Calu3 (cell line): ENCODE measurements at regions not wholly inside any gene's neighbourhood (a gene's known extent, or its start where the extent isn't known, plus 50 kb on each side); places are given as distances from the start of the nearest gene placed in this dataset.

ENCODE experiments used
- BruUV-seq: library from RNA; stranded (reverse); fragments of 400-500 nt; replicated peaks from 2 replicates; lab custom pipeline; 2021; lab: Mats Ljungman, UMichigan
- CTCF ChIA-PET: fragments of 300-600 bp; sonication (Branson Sonifier 250); formaldehyde crosslinking; loops from one replicate; lab custom pipeline; 2022; ENCODE audit warnings: antibody characterized with exemption; lab: Charles Lee
- DNase-seq: peaks from one replicate; pipeline ENCODE4 v3.0.0; 2022
- H3K27ac Mint-ChIP-seq: one replicate; pipeline ENCODE4 v1.8.0; 2022; ENCODE audit warnings: mixed read lengths; ENCODE audit not compliant: unreplicated experiment
- H3K27me3 Mint-ChIP-seq: one replicate; pipeline ENCODE4 v1.8.0; 2022; ENCODE audit warnings: mixed read lengths; ENCODE audit not compliant: unreplicated experiment
- H3K36me3 Mint-ChIP-seq: one replicate; pipeline ENCODE4 v1.8.0; 2022; ENCODE audit warnings: mild to moderate bottlenecking, moderate library complexity, mixed read lengths; ENCODE audit not compliant: insufficient read depth, unreplicated experiment
- H3K4me1 Mint-ChIP-seq: one replicate; pipeline ENCODE4 v1.8.0; 2022; ENCODE audit warnings: mild to moderate bottlenecking, low read depth, mixed read lengths; ENCODE audit not compliant: unreplicated experiment
- H3K4me3 Mint-ChIP-seq: one replicate; pipeline ENCODE4 v1.8.0; 2022; ENCODE audit warnings: mild to moderate bottlenecking, low read depth, moderate library complexity, mixed read lengths; ENCODE audit not compliant: unreplicated experiment
- H3K9me3 Mint-ChIP-seq: one replicate; pipeline ENCODE4 v1.8.0; 2022; ENCODE audit warnings: low read depth, mixed read lengths; ENCODE audit not compliant: unreplicated experiment
- intact Hi-C: fragments of 100-400 bp; cut with micrococcal nuclease; formaldehyde crosslinking; loops from one replicate; pipeline ENCODE4 v1.10.0; 2022; ENCODE audit not compliant: unreplicated experiment
- TF ChIP-seq, protein P1 (sequence below): fragments of 200-600 bp; IDR thresholded peaks from one replicate; pipeline ENCODE4 v1.8.0; 2022; ENCODE audit warnings: antibody characterized with exemption; ENCODE audit not compliant: unreplicated experiment

DNA sequence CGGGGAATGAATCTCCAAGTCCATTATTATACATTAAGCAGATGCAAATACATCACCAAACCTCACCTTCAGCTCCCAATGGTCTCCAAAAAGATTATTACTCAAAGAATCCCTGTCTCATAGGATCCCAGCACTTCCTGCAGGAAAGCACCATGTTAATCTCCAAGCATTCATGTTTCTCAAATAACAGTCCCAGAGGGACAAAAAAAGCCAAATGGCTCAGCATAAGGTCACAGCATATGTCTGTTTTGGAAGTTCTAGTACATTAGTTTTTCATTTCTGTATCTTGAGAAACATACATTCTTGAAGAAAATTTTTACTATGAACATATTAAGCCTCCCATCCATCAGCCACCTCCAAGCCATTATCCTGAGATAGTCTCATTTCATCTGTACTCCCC lies 103.3 kb downstream of the METTL4 start:
- Mint-ChIP-seq H3K36me3 (no peaks in the 10 kb centered on the region), H3K4me3 (no peak overlapping the region), H3K9me3 (no peaks in the 10 kb centered on the region), H3K27me3 (no peaks in the 10 kb centered on the region), H3K27ac (no peak overlapping the region), H3K4me1 (no peaks in the 10 kb centered on the region)
- intact Hi-C loops, result no loop called here
- DNase-seq, result no peak
- CTCF ChIA-PET, result no interaction called here
- TF ChIP-seq, protein P1, sequence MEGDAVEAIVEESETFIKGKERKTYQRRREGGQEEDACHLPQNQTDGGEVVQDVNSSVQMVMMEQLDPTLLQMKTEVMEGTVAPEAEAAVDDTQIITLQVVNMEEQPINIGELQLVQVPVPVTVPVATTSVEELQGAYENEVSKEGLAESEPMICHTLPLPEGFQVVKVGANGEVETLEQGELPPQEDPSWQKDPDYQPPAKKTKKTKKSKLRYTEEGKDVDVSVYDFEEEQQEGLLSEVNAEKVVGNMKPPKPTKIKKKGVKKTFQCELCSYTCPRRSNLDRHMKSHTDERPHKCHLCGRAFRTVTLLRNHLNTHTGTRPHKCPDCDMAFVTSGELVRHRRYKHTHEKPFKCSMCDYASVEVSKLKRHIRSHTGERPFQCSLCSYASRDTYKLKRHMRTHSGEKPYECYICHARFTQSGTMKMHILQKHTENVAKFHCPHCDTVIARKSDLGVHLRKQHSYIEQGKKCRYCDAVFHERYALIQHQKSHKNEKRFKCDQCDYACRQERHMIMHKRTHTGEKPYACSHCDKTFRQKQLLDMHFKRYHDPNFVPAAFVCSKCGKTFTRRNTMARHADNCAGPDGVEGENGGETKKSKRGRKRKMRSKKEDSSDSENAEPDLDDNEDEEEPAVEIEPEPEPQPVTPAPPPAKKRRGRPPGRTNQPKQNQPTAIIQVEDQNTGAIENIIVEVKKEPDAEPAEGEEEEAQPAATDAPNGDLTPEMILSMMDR, result no peak
- no TSS peak for BruUV-seq

- no peaks in the 10 kb centered on the region for H3K9me3 Mint-ChIP-seq
- no peaks in the 10 kb centered on the region for H3K36me3 Mint-ChIP-seq
- H3K4me3 Mint-ChIP-seq, result no peak overlapping the region
- H3K27ac Mint-ChIP-seq, result no peak overlapping the region
- CTCF ChIA-PET, result no interaction called here
- no peaks in the 10 kb centered on the region for H3K27me3 Mint-ChIP-seq
- DNase-seq, result no peak
- intact Hi-C loops, result no loop called here
- TF ChIP-seq, protein P1, result no peak
- no peaks in the 10 kb centered on the region for H3K4me1 Mint-ChIP-seq
- BruUV-seq, result no TSS peak
Observed at GRCh38 chr18:2471523-2471922, 99.8 kb downstream of the METTL4 start.

DNA sequence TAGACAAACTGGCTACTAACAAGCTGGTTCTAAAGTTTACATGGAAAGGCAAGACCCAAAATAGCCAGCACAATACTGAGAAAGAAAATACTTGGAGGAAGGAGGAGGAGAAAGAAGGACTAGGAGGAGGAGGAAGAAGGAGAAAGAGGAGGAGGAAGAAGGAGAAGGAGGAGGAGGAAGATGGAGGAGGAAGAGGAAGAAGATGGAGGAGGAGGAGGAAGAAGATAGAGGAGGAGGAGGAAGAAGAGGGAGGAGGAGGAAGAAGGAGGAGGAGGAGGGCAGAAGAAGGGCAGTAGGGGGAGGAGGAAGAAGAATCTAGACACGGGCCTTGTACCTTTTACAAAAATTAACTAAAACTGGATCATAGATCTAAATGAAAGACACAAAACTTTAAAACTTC lies 92.6 kb downstream of the METTL4 start:
- no peak overlapping the region for H3K27ac Mint-ChIP-seq
- H3K36me3 Mint-ChIP-seq, result no peaks in the 10 kb centered on the region
- TF ChIP-seq, protein P1, result no peak
- no peaks in the 10 kb centered on the region for H3K4me1 Mint-ChIP-seq
- DNase-seq, result no peak
- intact Hi-C loops, result no loop called here
- H3K9me3 Mint-ChIP-seq, result peaks cover 2% of the 10 kb centered on the region
- BruUV-seq, result no TSS peak
- no peak overlapping the region for H3K4me3 Mint-ChIP-seq
- CTCF ChIA-PET, result no interaction called here
- H3K27me3 Mint-ChIP-seq, result no peaks in the 10 kb centered on the region

DNA sequence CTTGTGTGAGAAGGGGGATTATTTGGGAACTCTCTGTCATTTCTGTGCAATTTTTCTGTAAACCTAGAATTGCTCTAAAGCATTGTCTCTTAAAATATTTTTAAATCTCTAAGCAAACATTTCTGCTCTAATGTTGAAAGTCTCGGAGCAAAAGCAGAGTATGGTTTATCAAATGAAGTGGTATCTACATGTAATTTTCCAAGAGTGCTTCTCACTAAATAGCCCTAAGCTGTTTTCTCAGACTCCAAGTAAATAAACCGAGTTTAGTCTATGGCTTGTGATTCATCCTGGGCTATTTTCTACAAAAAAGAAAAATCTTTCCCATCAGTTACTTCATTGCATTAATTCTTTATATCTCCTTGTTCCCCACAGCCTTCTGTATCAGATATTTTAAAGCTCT lies 90.8 kb downstream of the METTL4 start:
- no peak overlapping the region for H3K4me3 Mint-ChIP-seq
- TF ChIP-seq, protein P1, result no peak
- H3K9me3 Mint-ChIP-seq, result peaks cover 2% of the 10 kb centered on the region
- BruUV-seq, result no TSS peak
- no peak overlapping the region for H3K27ac Mint-ChIP-seq
- CTCF ChIA-PET, result no interaction called here
- no peaks in the 10 kb centered on the region for H3K27me3 Mint-ChIP-seq
- no peak for DNase-seq
- no peaks in the 10 kb centered on the region for H3K4me1 Mint-ChIP-seq
- intact Hi-C loops, result no loop called here
- no peaks in the 10 kb centered on the region for H3K36me3 Mint-ChIP-seq
